ENCODE measurements at regions not wholly inside any gene's neighbourhood (a gene's known extent, or its start where the extent isn't known, plus 50 kb on each side); places are given as distances from the start of the nearest gene placed in this dataset.

DNA sequence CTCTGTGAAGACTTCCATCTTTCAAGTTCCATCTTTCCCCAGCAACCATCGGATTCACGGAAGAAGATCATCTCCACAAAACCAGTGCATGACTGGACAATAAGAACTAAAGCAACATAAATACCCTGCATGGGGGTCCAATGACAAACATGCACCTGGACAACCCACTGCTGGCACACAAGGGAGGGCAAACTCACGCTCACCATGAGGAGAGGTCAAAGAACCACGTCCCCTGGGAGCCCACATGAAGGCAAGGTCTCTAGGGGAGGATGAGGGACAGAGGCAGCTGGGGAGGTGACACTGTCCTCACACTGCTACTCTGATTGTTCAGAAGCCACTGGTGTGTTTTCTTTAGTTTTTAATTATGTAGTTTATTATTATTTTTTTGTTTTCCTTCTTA is 190.8 kb downstream of the MED10 start:
- Histone ChIP-seq H2BK5ac (ENCODE audit: low read length) (no peak overlapping the region), H3K4me2 (ENCODE audit: low read length) (no peak overlapping the region), H2AK5ac (ENCODE audit: low read length) (no peak overlapping the region), H3K23ac (ENCODE audit: low read length) (no peak overlapping the region), H3K79me1 (ENCODE audit: low read length) (no peaks in the 10 kb centered on the region), H4K5ac (ENCODE audit: low read length) (no peak overlapping the region), H3K56ac (ENCODE audit: low read length) (no peak overlapping the region), H3K4ac (ENCODE audit: low read depth, low read length) (no peak overlapping the region), H2BK120ac (ENCODE audit: low read depth, low read length) (no peak overlapping the region), H3K27me3 (ENCODE audit: insufficient read depth, low read length, poor library complexity) (no peaks in the 10 kb centered on the region), H3K4me3 (ENCODE audit: low read length) (no peak overlapping the region), H3K79me2 (ENCODE audit: control insufficient read depth, insufficient read depth, low read length) (no peaks in the 10 kb centered on the region), H3K9ac (ENCODE audit: low read length) (no peak overlapping the region), H4K8ac (ENCODE audit: low read depth, low read length) (no peak overlapping the region), H2BK15ac (replicated peaks; ENCODE audit: low read depth) (no peak overlapping the region), H3K36me3 (ENCODE audit: control insufficient read depth, insufficient read depth, low read length) (no peaks in the 10 kb centered on the region), H3K4me1 (ENCODE audit: control insufficient read depth, low read depth, low read length) (no peaks in the 10 kb centered on the region), H3K27ac (ENCODE audit: low read depth, low read length) (no peak overlapping the region), H3K18ac (ENCODE audit: low read length) (no peak overlapping the region)
- WGBS (ENCODE audit: extremely low coverage, insufficient coverage, low lambda C conversion rate): no CpG with 5 or more reads among the region's 4 CpGs
- DNase-seq: no peak

DNA sequence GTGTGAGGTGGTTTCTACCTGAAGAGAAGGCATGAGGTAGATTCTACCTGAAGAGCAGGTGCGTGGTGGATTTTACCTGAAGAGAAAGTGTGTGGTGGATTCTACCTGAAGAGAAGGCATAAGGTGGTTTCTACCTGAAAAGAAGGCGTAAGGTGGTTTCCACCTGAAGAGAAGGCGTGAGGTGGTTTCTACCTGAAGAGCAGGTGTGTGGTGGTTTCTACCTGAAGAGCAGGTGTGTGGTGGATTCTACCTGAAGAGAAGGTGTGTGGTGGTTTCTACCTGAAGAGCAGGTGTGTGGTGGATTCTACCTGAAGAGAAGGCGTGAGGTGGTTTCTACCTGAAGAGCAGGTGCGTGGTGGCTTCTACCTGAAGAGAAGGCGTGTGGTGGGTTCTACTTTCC is 192.8 kb downstream of the MED10 start:
- Histone ChIP-seq H3K23ac (ENCODE audit: low read length) (no peak overlapping the region), H3K4me2 (ENCODE audit: low read length) (no peak overlapping the region), H2BK120ac (ENCODE audit: low read depth, low read length) (no peak overlapping the region), H3K27ac (ENCODE audit: low read depth, low read length) (no peak overlapping the region), H3K18ac (ENCODE audit: low read length) (no peak overlapping the region), H2AK5ac (ENCODE audit: low read length) (no peak overlapping the region), H3K4me3 (ENCODE audit: low read length) (no peak overlapping the region), H4K8ac (ENCODE audit: low read depth, low read length) (no peak overlapping the region), H3K56ac (ENCODE audit: low read length) (no peak overlapping the region), H3K27me3 (ENCODE audit: insufficient read depth, low read length, poor library complexity) (no peaks in the 10 kb centered on the region), H4K5ac (ENCODE audit: low read length) (no peak overlapping the region), H3K4ac (ENCODE audit: low read depth, low read length) (no peak overlapping the region), H2BK5ac (ENCODE audit: low read length) (no peak overlapping the region), H3K79me2 (ENCODE audit: control insufficient read depth, insufficient read depth, low read length) (no peaks in the 10 kb centered on the region), H2BK15ac (replicated peaks; ENCODE audit: low read depth) (no peak overlapping the region), H3K9ac (ENCODE audit: low read length) (no peak overlapping the region), H3K4me1 (ENCODE audit: control insufficient read depth, low read depth, low read length) (no peaks in the 10 kb centered on the region), H3K36me3 (ENCODE audit: control insufficient read depth, insufficient read depth, low read length) (no peaks in the 10 kb centered on the region), H3K79me1 (ENCODE audit: low read length) (no peaks in the 10 kb centered on the region)
- no CpG with 5 or more reads among the region's 6 CpGs for WGBS (ENCODE audit: extremely low coverage, insufficient coverage, low lambda C conversion rate)
- DNase-seq: no peak

DNA sequence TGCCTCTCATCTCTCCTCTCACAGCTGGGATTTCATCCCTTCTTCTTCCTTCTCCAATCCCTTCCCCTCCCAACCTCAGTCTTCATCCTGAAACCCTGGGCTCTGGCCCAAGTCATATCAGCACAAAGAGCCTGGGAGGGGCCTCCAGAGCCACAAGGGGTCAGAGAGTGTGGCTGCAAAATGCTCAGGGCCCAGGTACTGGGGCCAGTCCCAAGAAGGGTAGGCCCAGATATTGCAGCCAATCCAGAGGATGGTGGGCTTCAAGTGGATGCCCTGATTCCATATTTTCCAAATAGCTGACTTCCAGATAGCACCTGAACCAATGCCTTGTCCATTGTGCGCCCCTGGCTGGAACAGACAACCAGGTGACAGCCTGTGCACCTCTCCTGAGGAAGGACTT is 193.9 kb downstream of the MED10 start:
- no peak overlapping the region for H3K18ac ChIP-seq (ENCODE audit: low read length)
- H2BK5ac ChIP-seq (ENCODE audit: low read length): no peak overlapping the region
- H3K36me3 ChIP-seq (ENCODE audit: control insufficient read depth, insufficient read depth, low read length): no peaks in the 10 kb centered on the region
- H2BK15ac ChIP-seq (replicated peaks; ENCODE audit: low read depth): no peak overlapping the region
- H3K9ac ChIP-seq (ENCODE audit: low read length): no peak overlapping the region
- no peak for DNase-seq
- no peak overlapping the region for H3K4ac ChIP-seq (ENCODE audit: low read depth, low read length)
- WGBS (ENCODE audit: extremely low coverage, insufficient coverage, low lambda C conversion rate): no CpG with 5 or more reads among the region's 1 CpG
- no peaks in the 10 kb centered on the region for H3K79me1 ChIP-seq (ENCODE audit: low read length)
- H3K56ac ChIP-seq (ENCODE audit: low read length): no peak overlapping the region
- H4K5ac ChIP-seq (ENCODE audit: low read length): no peak overlapping the region
- no peak overlapping the region for H2AK5ac ChIP-seq (ENCODE audit: low read length)
- H3K27me3 ChIP-seq (ENCODE audit: insufficient read depth, low read length, poor library complexity): no peaks in the 10 kb centered on the region
- H3K4me3 ChIP-seq (ENCODE audit: low read length): no peak overlapping the region
- H3K23ac ChIP-seq (ENCODE audit: low read length): no peak overlapping the region
- H4K8ac ChIP-seq (ENCODE audit: low read depth, low read length): no peak overlapping the region
- H3K4me2 ChIP-seq (ENCODE audit: low read length): no peak overlapping the region
- H3K27ac ChIP-seq (ENCODE audit: low read depth, low read length): no peak overlapping the region
- no peak overlapping the region for H2BK120ac ChIP-seq (ENCODE audit: low read depth, low read length)
- no peaks in the 10 kb centered on the region for H3K79me2 ChIP-seq (ENCODE audit: control insufficient read depth, insufficient read depth, low read length)
- no peaks in the 10 kb centered on the region for H3K4me1 ChIP-seq (ENCODE audit: control insufficient read depth, low read depth, low read length)

DNA sequence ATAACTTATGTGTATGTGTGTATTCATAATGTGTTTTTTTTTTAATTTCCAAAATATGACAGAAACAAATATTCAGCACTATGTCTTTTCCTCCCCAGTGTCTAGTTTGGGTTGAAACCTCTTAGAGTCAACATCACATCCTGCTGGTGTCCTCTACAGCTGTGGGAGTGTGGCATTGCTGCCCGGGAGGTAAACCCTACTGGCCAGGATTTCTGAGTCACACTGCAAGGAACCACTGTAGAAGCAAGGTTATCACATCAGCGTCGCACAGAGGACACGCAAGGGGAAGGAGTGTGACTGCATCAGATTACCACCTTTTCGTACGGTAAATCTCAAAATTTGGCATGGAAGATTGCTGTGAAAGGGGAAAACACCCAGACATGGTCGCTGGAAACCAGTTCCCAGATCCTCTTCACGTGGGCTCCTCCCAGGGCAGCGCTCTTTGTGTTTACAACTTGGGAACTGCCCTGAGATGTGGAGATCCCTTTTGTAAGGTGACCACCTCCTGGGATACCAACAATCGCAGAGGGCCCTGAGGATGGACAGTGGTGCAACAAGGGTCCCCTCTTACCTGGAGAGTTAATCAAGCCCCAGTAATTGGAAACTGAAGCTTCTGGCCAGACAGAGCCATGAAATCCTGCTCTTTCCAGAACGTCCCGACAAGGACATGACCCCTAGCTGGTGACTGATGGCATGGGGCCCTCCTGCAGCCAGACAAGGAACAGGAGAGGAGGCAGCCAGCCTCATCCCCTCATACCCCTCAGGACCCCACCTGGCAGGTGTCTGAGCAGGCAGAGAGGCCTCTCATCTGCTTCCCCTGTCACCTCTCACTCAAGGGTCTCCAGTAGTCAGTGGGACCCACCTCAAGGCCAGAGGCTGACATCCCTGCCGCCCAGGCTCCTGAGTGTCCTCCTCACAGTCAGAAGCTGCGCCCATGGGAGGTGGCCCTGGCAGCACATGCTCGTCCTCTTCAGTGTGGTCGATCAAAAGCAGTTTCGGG is 194.7 kb downstream of the MED10 start:
- no CpG with 5 or more reads among the region's 17 CpGs for WGBS (ENCODE audit: extremely low coverage, insufficient coverage, low lambda C conversion rate)
- no peak overlapping the region for H3K4me2 ChIP-seq (ENCODE audit: low read length)
- H4K8ac ChIP-seq (ENCODE audit: low read depth, low read length): no peak overlapping the region
- DNase-seq: no peak
- H4K5ac ChIP-seq (ENCODE audit: low read length): no peak overlapping the region
- no peak overlapping the region for H3K56ac ChIP-seq (ENCODE audit: low read length)
- no peak overlapping the region for H2BK5ac ChIP-seq (ENCODE audit: low read length)
- H3K23ac ChIP-seq (ENCODE audit: low read length): no peak overlapping the region
- no peak overlapping the region for H3K4ac ChIP-seq (ENCODE audit: low read depth, low read length)
- H3K4me1 ChIP-seq (ENCODE audit: control insufficient read depth, low read depth, low read length): no peaks in the 10 kb centered on the region
- H3K27me3 ChIP-seq (ENCODE audit: insufficient read depth, low read length, poor library complexity): no peaks in the 10 kb centered on the region
- no peaks in the 10 kb centered on the region for H3K79me2 ChIP-seq (ENCODE audit: control insufficient read depth, insufficient read depth, low read length)
- H2AK5ac ChIP-seq (ENCODE audit: low read length): no peak overlapping the region
- no peak overlapping the region for H2BK120ac ChIP-seq (ENCODE audit: low read depth, low read length)
- no peaks in the 10 kb centered on the region for H3K79me1 ChIP-seq (ENCODE audit: low read length)
- no peak overlapping the region for H3K18ac ChIP-seq (ENCODE audit: low read length)
- no peak overlapping the region for H3K9ac ChIP-seq (ENCODE audit: low read length)
- no peak overlapping the region for H3K27ac ChIP-seq (ENCODE audit: low read depth, low read length)
- no peaks in the 10 kb centered on the region for H3K36me3 ChIP-seq (ENCODE audit: control insufficient read depth, insufficient read depth, low read length)
- no peak overlapping the region for H2BK15ac ChIP-seq (replicated peaks; ENCODE audit: low read depth)
- H3K4me3 ChIP-seq (ENCODE audit: low read length): no peak overlapping the region

DNA sequence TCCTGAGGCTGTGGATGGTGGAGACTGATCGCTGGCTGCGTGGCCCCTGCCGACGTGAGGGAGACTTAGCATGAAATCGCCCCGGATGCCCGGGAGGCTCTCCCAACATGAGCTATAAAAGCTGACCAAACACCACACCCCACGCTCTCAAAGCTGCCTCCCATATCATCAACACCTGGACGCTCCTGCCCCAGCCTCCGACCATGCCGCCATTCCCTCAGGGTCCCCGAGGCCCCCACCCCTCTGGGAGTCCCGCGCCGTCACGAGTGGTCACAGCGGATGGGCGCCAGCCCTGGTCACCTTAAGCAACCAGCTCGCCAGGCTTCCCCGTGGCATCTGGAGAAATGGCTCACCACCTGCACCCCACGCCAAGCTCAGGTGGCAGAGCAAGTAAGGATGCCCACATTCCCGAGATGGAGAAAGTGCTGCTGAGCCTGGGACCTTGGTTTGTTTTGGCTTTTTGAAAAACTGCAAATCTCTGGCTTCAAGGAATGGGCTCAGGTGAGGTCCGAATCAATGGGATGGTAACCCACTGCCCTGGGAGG is 196.0 kb downstream of the MED10 start:
- Histone ChIP-seq H3K56ac (ENCODE audit: low read length) (no peak overlapping the region), H2AK5ac (ENCODE audit: low read length) (no peak overlapping the region), H4K5ac (ENCODE audit: low read length) (no peak overlapping the region), H3K4me1 (ENCODE audit: control insufficient read depth, low read depth, low read length) (no peaks in the 10 kb centered on the region), H3K23ac (ENCODE audit: low read length) (no peak overlapping the region), H2BK15ac (replicated peaks; ENCODE audit: low read depth) (no peak overlapping the region), H3K4ac (ENCODE audit: low read depth, low read length) (no peak overlapping the region), H2BK5ac (ENCODE audit: low read length) (no peak overlapping the region), H3K27ac (ENCODE audit: low read depth, low read length) (no peak overlapping the region), H4K8ac (ENCODE audit: low read depth, low read length) (no peak overlapping the region), H3K9ac (ENCODE audit: low read length) (no peak overlapping the region), H2BK120ac (ENCODE audit: low read depth, low read length) (no peak overlapping the region), H3K18ac (ENCODE audit: low read length) (no peak overlapping the region), H3K27me3 (ENCODE audit: insufficient read depth, low read length, poor library complexity) (no peaks in the 10 kb centered on the region), H3K79me1 (ENCODE audit: low read length) (no peaks in the 10 kb centered on the region), H3K4me2 (ENCODE audit: low read length) (no peak overlapping the region), H3K79me2 (ENCODE audit: control insufficient read depth, insufficient read depth, low read length) (no peaks in the 10 kb centered on the region), H3K4me3 (ENCODE audit: low read length) (no peak overlapping the region), H3K36me3 (ENCODE audit: control insufficient read depth, insufficient read depth, low read length) (no peaks in the 10 kb centered on the region)
- WGBS (ENCODE audit: extremely low coverage, insufficient coverage, low lambda C conversion rate): no CpG with 5 or more reads among the region's 23 CpGs
- no peak for DNase-seq

Measured in mesendoderm (in vitro differentiated cells).